Activated CD8-positive, alpha-beta T cell treated with anti-CD3 and anti-CD28 coated beads for 36 hours (primary cell): ENCODE measurements at regions not wholly inside any gene's neighbourhood (a gene's known extent, or its start where the extent isn't known, plus 50 kb on each side); places are given as distances from the start of the nearest gene placed in this dataset.

ENCODE experiments used
- ATAC-seq: fragments of 200-7000 bp; cut with Tn5 transposase; one replicate; pipeline ENCODE4 v1.10.0; 2021; ENCODE audit warnings: mild to moderate bottlenecking, moderate library complexity
- CTCF ChIA-PET: fragments of 350-600 bp; sonication (Branson Sonifier 250); formaldehyde crosslinking; loops from one replicate; lab custom pipeline; 2021; ENCODE audit warnings: antibody characterized with exemption; lab: Charles Lee
- POLR2A ChIA-PET: fragments of 350-600 bp; sonication (Branson Sonifier 250); formaldehyde crosslinking; loops from one replicate; lab custom pipeline; 2021; ENCODE audit warnings: antibody characterized with exemption; lab: Charles Lee
- DNase-seq: peaks from one replicate; pipeline ENCODE4 v3.0.0-alpha.2; 2020
- H3K27ac Mint-ChIP-seq: one replicate; pipeline ENCODE4 v1.8.0; 2021; ENCODE audit warnings: mild to moderate bottlenecking, mixed read lengths
- H3K27me3 Mint-ChIP-seq: one replicate; pipeline ENCODE4 v1.8.0; 2021; ENCODE audit warnings: mixed read lengths
- H3K36me3 Mint-ChIP-seq: one replicate; pipeline ENCODE4 v1.8.0; 2021; ENCODE audit warnings: low read depth, mixed read lengths
- H3K4me1 Mint-ChIP-seq: one replicate; pipeline ENCODE4 v1.8.0; 2021; ENCODE audit warnings: low read depth, mixed read lengths
- H3K4me3 Mint-ChIP-seq: one replicate; pipeline ENCODE4 v1.8.0; 2021; ENCODE audit warnings: mild to moderate bottlenecking, moderate library complexity, mixed read lengths
- H3K9me3 Mint-ChIP-seq: one replicate; pipeline ENCODE4 v1.8.0; 2021; ENCODE audit warnings: mixed read lengths
- intact Hi-C: fragments of 100-400 bp; cut with micrococcal nuclease; formaldehyde crosslinking; loops from one replicate; pipeline ENCODE4 v1.10.0; 2022
- TF ChIP-seq, protein P1 (sequence below): fragments of 200-600 bp; IDR thresholded peaks from one replicate; pipeline ENCODE4 v1.8.0; 2022; ENCODE audit warnings: antibody characterized with exemption, mild to moderate bottlenecking

- no peak for ATAC-seq
Observed at GRCh38 chr16:64008131-64008530, 1113.7 kb downstream of the CDH11 start.

GRCh38 chr16:64004116-64004515, 1117.7 kb downstream of the CDH11 start:
- Mint-ChIP-seq H3K27me3 (no peaks in the 10 kb centered on the region), H3K27ac (no peak overlapping the region), H3K9me3 (peaks cover 24% of the 10 kb centered on the region), H3K4me3 (no peak overlapping the region), H3K36me3 (no peaks in the 10 kb centered on the region), H3K4me1 (no peaks in the 10 kb centered on the region)
- POLR2A ChIA-PET: no interaction called here
- CTCF ChIA-PET: no interaction called here
- ATAC-seq: no peak
- DNase-seq: no peak
- intact Hi-C loops: no loop called here
- TF ChIP-seq, protein P1, sequence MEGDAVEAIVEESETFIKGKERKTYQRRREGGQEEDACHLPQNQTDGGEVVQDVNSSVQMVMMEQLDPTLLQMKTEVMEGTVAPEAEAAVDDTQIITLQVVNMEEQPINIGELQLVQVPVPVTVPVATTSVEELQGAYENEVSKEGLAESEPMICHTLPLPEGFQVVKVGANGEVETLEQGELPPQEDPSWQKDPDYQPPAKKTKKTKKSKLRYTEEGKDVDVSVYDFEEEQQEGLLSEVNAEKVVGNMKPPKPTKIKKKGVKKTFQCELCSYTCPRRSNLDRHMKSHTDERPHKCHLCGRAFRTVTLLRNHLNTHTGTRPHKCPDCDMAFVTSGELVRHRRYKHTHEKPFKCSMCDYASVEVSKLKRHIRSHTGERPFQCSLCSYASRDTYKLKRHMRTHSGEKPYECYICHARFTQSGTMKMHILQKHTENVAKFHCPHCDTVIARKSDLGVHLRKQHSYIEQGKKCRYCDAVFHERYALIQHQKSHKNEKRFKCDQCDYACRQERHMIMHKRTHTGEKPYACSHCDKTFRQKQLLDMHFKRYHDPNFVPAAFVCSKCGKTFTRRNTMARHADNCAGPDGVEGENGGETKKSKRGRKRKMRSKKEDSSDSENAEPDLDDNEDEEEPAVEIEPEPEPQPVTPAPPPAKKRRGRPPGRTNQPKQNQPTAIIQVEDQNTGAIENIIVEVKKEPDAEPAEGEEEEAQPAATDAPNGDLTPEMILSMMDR: no peak

More at GRCh38 chr16:64008131-64008530, 1113.7 kb downstream of the CDH11 start:
- Mint-ChIP-seq H3K9me3 (peaks cover 31% of the 10 kb centered on the region), H3K4me3 (no peak overlapping the region), H3K4me1 (no peaks in the 10 kb centered on the region), H3K27me3 (no peaks in the 10 kb centered on the region), H3K27ac (no peak overlapping the region), H3K36me3 (no peaks in the 10 kb centered on the region)
- ChIA-PET POLR2A (no interaction called here), CTCF (no interaction called here)
- intact Hi-C loops: no loop called here
- TF ChIP-seq, protein P1: no peak
- no peak for DNase-seq

GRCh38 chr16:63995025-63995424, 1126.8 kb downstream of the CDH11 start:
- ChIA-PET CTCF (no interaction called here), POLR2A (no interaction called here)
- intact Hi-C loops: no loop called here
- no peaks in the 10 kb centered on the region for H3K27me3 Mint-ChIP-seq
- H3K4me1 Mint-ChIP-seq: no peaks in the 10 kb centered on the region
- TF ChIP-seq, protein P1: no peak
- no peak overlapping the region for H3K4me3 Mint-ChIP-seq
- ATAC-seq (no peak), DNase-seq (no peak)
- H3K36me3 Mint-ChIP-seq: no peaks in the 10 kb centered on the region
- H3K9me3 Mint-ChIP-seq: peaks cover 20% of the 10 kb centered on the region
- no peak overlapping the region for H3K27ac Mint-ChIP-seq

- no peaks in the 10 kb centered on the region for H3K4me1 Mint-ChIP-seq
- H3K27me3 Mint-ChIP-seq: no peaks in the 10 kb centered on the region
- DNase-seq (no peak), ATAC-seq (no peak)
- TF ChIP-seq, protein P1: no peak
- CTCF ChIA-PET: no interaction called here
- no peak overlapping the region for H3K4me3 Mint-ChIP-seq
- POLR2A ChIA-PET: no interaction called here
- H3K36me3 Mint-ChIP-seq: no peaks in the 10 kb centered on the region
- H3K9me3 Mint-ChIP-seq: peaks cover 20% of the 10 kb centered on the region
- H3K27ac Mint-ChIP-seq: no peak overlapping the region
- intact Hi-C loops: no loop called here
Observed at GRCh38 chr16:63983401-63983800, 1138.5 kb downstream of the CDH11 start.

DNA sequence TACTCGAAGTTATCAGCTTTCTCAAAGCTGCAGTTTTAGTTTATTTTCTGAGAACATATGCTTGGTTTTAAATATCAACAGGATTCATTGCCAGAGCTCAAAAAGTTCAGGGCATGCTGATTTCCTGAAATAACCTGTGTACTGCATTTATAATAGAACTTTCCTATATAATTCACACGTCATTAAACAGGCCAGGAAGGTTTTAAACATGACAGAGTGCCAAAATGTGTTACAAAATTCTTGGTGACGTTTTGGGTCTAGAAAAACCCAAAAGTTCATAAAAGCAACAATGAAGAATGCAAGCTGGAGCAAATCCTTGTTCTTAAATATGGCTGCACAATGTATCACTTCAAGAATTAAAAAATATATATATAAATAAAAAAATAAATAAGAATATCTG, 1139.1 kb downstream of the CDH11 start:
- H3K27me3 Mint-ChIP-seq: no peaks in the 10 kb centered on the region

More for the DNA sequence above, 1139.1 kb downstream of the CDH11 start:
- Mint-ChIP-seq H3K9me3 (peaks cover 24% of the 10 kb centered on the region), H3K27ac (no peak overlapping the region), H3K4me3 (no peak overlapping the region), H3K4me1 (no peaks in the 10 kb centered on the region), H3K36me3 (no peaks in the 10 kb centered on the region)
- DNase-seq (no peak), ATAC-seq (no peak)
- TF ChIP-seq, protein P1: no peak
- CTCF ChIA-PET: no interaction called here
- intact Hi-C loops: no loop called here
- POLR2A ChIA-PET: no interaction called here
